KOPT-K1 (cell line): ENCODE measurements at regions not wholly inside any gene's neighbourhood (a gene's known extent, or its start where the extent isn't known, plus 50 kb on each side); places are given as distances from the start of the nearest gene placed in this dataset.

ENCODE experiments used
- H3K27ac ChIP-seq: fragments of 200-600 bp; sonication (generic); 2 replicates; pipeline ENCODE4 v1.5.1; 2016; ENCODE audit warnings: antibody characterized with exemption, mild to moderate bottlenecking, low read depth, low read length; ENCODE audit not compliant: poor library complexity, severe bottlenecking
- H3K36me3 ChIP-seq: fragments of 200-600 bp; sonication (generic); 2 replicates; pipeline ENCODE4 v1.5.1; 2017; ENCODE audit warnings: antibody characterized with exemption, mild to moderate bottlenecking, low read length, moderate library complexity; ENCODE audit not compliant: insufficient read depth
- H3K9me3 ChIP-seq: fragments of 200-600 bp; sonication (generic); 2 replicates; pipeline ENCODE4 v1.5.1; 2017; ENCODE audit warnings: antibody characterized with exemption, low read length, mild to moderate bottlenecking; ENCODE audit not compliant: insufficient read depth, poor library complexity, severe bottlenecking

GRCh38 chr3:46102059-46102779 lies 74.9 kb upstream of the XCR1 start:
- Histone ChIP-seq H3K36me3 (no peaks in the 10 kb centered on the region), H3K9me3 (peaks cover 5% of the 10 kb centered on the region), H3K27ac (no peak overlapping the region)

- no peaks in the 10 kb centered on the region for H3K36me3 ChIP-seq
- H3K9me3 ChIP-seq, result peaks cover 5% of the 10 kb centered on the region
- no peak overlapping the region for H3K27ac ChIP-seq
Observed at GRCh38 chr3:46100812-46101211, 73.5 kb upstream of the XCR1 start.

GRCh38 chr3:46098319-46098761 lies 71.1 kb upstream of the XCR1 start:
- H3K27ac ChIP-seq, result peak overlapping the region; percentile 17
- H3K36me3 ChIP-seq, result no peaks in the 10 kb centered on the region
- H3K9me3 ChIP-seq, result peaks cover 5% of the 10 kb centered on the region

GRCh38 chr3:46097691-46098241 lies 70.5 kb upstream of the XCR1 start:
- peak overlapping the region; percentile 17 for H3K27ac ChIP-seq
- no peaks in the 10 kb centered on the region for H3K36me3 ChIP-seq
- peaks cover 5% of the 10 kb centered on the region for H3K9me3 ChIP-seq

GRCh38 chr3:46096781-46097180 lies 69.5 kb upstream of the XCR1 start:
- H3K9me3 ChIP-seq, result peaks cover 2% of the 10 kb centered on the region
- H3K36me3 ChIP-seq, result no peaks in the 10 kb centered on the region
- no peak overlapping the region for H3K27ac ChIP-seq

GRCh38 chr3:46096336-46096735 lies 69.1 kb upstream of the XCR1 start:
- Histone ChIP-seq H3K27ac (no peak overlapping the region), H3K9me3 (no peaks in the 10 kb centered on the region), H3K36me3 (no peaks in the 10 kb centered on the region)

- Histone ChIP-seq H3K27ac (no peak overlapping the region), H3K9me3 (no peaks in the 10 kb centered on the region), H3K36me3 (no peaks in the 10 kb centered on the region)
Observed at GRCh38 chr3:46095307-46095706, 68.0 kb upstream of the XCR1 start.

- no peaks in the 10 kb centered on the region for H3K9me3 ChIP-seq
- no peak overlapping the region for H3K27ac ChIP-seq
- H3K36me3 ChIP-seq, result no peaks in the 10 kb centered on the region
Observed at GRCh38 chr3:46094506-46094905, 67.2 kb upstream of the XCR1 start.

GRCh38 chr3:46093966-46094365 lies 66.7 kb upstream of the XCR1 start:
- no peak overlapping the region for H3K27ac ChIP-seq
- no peaks in the 10 kb centered on the region for H3K36me3 ChIP-seq
- no peaks in the 10 kb centered on the region for H3K9me3 ChIP-seq

- no peaks in the 10 kb centered on the region for H3K36me3 ChIP-seq
- no peaks in the 10 kb centered on the region for H3K9me3 ChIP-seq
- H3K27ac ChIP-seq, result no peak overlapping the region
Observed at GRCh38 chr3:46093327-46093942, 66.2 kb upstream of the XCR1 start.

- Histone ChIP-seq H3K36me3 (no peaks in the 10 kb centered on the region), H3K9me3 (no peaks in the 10 kb centered on the region), H3K27ac (no peak overlapping the region)
Observed at GRCh38 chr3:46092702-46093080, 65.4 kb upstream of the XCR1 start.

GRCh38 chr3:46091741-46092701 lies 64.7 kb upstream of the XCR1 start:
- H3K9me3 ChIP-seq, result no peaks in the 10 kb centered on the region
- no peaks in the 10 kb centered on the region for H3K36me3 ChIP-seq
- no peak overlapping the region for H3K27ac ChIP-seq

- Histone ChIP-seq H3K9me3 (no peaks in the 10 kb centered on the region), H3K27ac (no peak overlapping the region), H3K36me3 (no peaks in the 10 kb centered on the region)
Observed at GRCh38 chr3:46091046-46091445, 63.8 kb upstream of the XCR1 start.

- no peaks in the 10 kb centered on the region for H3K36me3 ChIP-seq
- no peaks in the 10 kb centered on the region for H3K9me3 ChIP-seq
- no peak overlapping the region for H3K27ac ChIP-seq
Observed at GRCh38 chr3:46090161-46090591, 62.9 kb upstream of the XCR1 start.
